ENCODE measurements at regions not wholly inside any gene's neighbourhood (a gene's known extent, or its start where the extent isn't known, plus 50 kb on each side); places are given as distances from the start of the nearest gene placed in this dataset.

DNA sequence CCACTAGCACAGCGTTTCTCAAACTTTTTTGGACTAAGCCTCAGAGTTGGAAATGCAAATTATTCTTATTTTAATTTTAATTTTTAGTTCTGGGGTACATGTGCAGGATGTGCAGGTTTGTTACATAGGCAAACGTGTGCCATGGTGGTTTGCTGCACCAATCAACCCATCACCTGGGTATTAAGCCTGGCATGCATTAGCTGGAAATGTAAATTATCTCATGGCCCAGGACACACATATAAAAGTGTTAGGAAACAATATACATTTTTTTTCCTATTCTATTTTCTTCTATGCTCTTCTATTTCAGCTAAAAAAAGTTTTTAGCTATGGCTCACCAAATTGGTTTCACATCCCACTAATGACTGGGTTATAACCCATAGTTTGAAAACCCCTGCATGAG lies 73.3 kb upstream of the LRIG1 start:
- TF ChIP-seq POLR2A (IDR thresholded peaks at IDR 0.05) (no peak), POLR2AphosphoS5 (IDR thresholded peaks at IDR 0.05) (no peak)
